ENCODE measurements at regions not wholly inside any gene's neighbourhood (a gene's known extent, or its start where the extent isn't known, plus 50 kb on each side); places are given as distances from the start of the nearest gene placed in this dataset.

DNA sequence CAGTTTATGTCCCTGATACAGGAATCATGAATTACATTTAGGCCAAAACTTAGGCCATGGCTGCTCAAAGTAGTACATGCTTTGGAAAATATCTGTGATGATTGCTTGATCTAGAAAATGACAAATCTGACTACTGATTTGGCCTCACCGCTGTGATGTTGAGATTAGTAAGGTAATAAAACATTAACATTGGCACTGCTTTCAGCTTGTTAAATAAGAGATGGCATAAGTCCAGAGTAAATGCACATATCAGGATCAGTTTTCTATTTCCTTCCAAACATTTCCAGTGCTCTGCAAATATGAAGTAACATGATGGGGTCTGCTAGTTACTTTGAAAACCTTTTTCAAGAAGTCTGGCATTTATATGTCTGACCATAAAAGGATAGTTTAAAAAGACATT is 687.3 kb upstream of the ACTRT1 start:
- no peaks in the 10 kb centered on the region for H3K36me3 ChIP-seq
- H3K4me1 ChIP-seq: no peaks in the 10 kb centered on the region
- no peaks in the 10 kb centered on the region for H3K9me3 ChIP-seq
- no peak overlapping the region for H3K27ac ChIP-seq
- H3K9ac ChIP-seq (ENCODE audit: low read depth in 2 of 2, low read length in 2 of 2): no peak overlapping the region
- intact Hi-C loops (cut with DNase I): no loop called here
- TF ChIP-seq, protein P1, sequence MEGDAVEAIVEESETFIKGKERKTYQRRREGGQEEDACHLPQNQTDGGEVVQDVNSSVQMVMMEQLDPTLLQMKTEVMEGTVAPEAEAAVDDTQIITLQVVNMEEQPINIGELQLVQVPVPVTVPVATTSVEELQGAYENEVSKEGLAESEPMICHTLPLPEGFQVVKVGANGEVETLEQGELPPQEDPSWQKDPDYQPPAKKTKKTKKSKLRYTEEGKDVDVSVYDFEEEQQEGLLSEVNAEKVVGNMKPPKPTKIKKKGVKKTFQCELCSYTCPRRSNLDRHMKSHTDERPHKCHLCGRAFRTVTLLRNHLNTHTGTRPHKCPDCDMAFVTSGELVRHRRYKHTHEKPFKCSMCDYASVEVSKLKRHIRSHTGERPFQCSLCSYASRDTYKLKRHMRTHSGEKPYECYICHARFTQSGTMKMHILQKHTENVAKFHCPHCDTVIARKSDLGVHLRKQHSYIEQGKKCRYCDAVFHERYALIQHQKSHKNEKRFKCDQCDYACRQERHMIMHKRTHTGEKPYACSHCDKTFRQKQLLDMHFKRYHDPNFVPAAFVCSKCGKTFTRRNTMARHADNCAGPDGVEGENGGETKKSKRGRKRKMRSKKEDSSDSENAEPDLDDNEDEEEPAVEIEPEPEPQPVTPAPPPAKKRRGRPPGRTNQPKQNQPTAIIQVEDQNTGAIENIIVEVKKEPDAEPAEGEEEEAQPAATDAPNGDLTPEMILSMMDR (IDR thresholded peaks at IDR 0.05): no peak
- no peak overlapping the region for H3K4me3 ChIP-seq
- H3K27me3 ChIP-seq: no peaks in the 10 kb centered on the region
- DNase-seq: no peak

DNA sequence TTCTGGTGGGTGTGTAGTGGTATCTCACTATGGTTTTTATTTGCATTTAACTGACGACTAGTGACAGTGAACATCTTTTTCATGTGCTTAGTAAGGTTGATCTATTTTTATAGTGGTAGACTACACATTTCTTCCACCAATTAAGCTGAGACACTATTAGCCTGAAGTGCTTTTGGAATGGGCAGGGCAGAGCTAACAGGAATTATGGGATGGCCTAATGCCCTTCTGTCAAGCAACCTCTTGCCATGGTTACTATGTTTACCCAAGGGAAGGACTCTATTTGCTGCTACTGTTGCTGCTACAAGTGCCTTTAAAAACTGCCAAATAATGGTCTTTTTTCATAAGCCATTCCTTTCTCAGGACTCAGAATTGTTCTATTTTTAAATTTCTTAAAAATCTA is 676.7 kb upstream of the ACTRT1 start:
- Histone ChIP-seq H3K27ac (no peak overlapping the region), H3K9me3 (no peaks in the 10 kb centered on the region), H3K4me3 (no peak overlapping the region), H3K9ac (ENCODE audit: low read depth in 2 of 2, low read length in 2 of 2) (no peak overlapping the region), H3K27me3 (no peaks in the 10 kb centered on the region), H3K4me1 (no peaks in the 10 kb centered on the region), H3K36me3 (no peaks in the 10 kb centered on the region)
- intact Hi-C loops (cut with DNase I): no loop called here
- TF ChIP-seq, protein P1 (IDR thresholded peaks at IDR 0.05): no peak
- no peak for DNase-seq

- no peaks in the 10 kb centered on the region for H3K9me3 ChIP-seq
- H3K4me3 ChIP-seq: no peak overlapping the region
- no peak overlapping the region for H3K9ac ChIP-seq (ENCODE audit: low read depth in 2 of 2, low read length in 2 of 2)
- DNase-seq: no peak
- H3K27me3 ChIP-seq: no peaks in the 10 kb centered on the region
- H3K4me1 ChIP-seq: no peaks in the 10 kb centered on the region
- TF ChIP-seq, protein P1 (IDR thresholded peaks at IDR 0.05): no peak
- H3K36me3 ChIP-seq: no peaks in the 10 kb centered on the region
- H3K27ac ChIP-seq: no peak overlapping the region
- intact Hi-C loops (cut with DNase I): no loop called here
Observed at GRCh38 chrX:128717635-128718578, 665.7 kb upstream of the ACTRT1 start.

- no peak overlapping the region for H3K4me3 ChIP-seq
- H3K9ac ChIP-seq (ENCODE audit: low read depth in 2 of 2, low read length in 2 of 2): no peak overlapping the region
- no peak overlapping the region for H3K27ac ChIP-seq
- H3K4me1 ChIP-seq: no peaks in the 10 kb centered on the region
- H3K36me3 ChIP-seq: no peaks in the 10 kb centered on the region
- no peaks in the 10 kb centered on the region for H3K9me3 ChIP-seq
- no peaks in the 10 kb centered on the region for H3K27me3 ChIP-seq
- TF ChIP-seq, protein P1 (IDR thresholded peaks at IDR 0.05): no peak
- intact Hi-C loops (cut with DNase I): no loop called here
- DNase-seq: no peak
Observed at GRCh38 chrX:128714425-128714824, 662.2 kb upstream of the ACTRT1 start.

- H3K4me1 ChIP-seq: no peaks in the 10 kb centered on the region
- H3K9ac ChIP-seq (ENCODE audit: low read depth in 2 of 2, low read length in 2 of 2): no peak overlapping the region
- H3K4me3 ChIP-seq: no peak overlapping the region
- H3K36me3 ChIP-seq: no peaks in the 10 kb centered on the region
- no peaks in the 10 kb centered on the region for H3K27me3 ChIP-seq
- no peaks in the 10 kb centered on the region for H3K9me3 ChIP-seq
- DNase-seq: no peak
- no peak overlapping the region for H3K27ac ChIP-seq
- intact Hi-C loops (cut with DNase I): no loop called here
- TF ChIP-seq, protein P1 (IDR thresholded peaks at IDR 0.05): no peak
Observed at GRCh38 chrX:128699716-128700285, 647.6 kb upstream of the ACTRT1 start.

All from colonic mucosa (tissue), 4 donors.